Esophagus squamous epithelium (tissue), 4 donors: ENCODE measurements at regions not wholly inside any gene's neighbourhood (a gene's known extent, or its start where the extent isn't known, plus 50 kb on each side); places are given as distances from the start of the nearest gene placed in this dataset.

Experiments used
- POLR2A ChIP-seq, 4 donors: fragments of 450-650 bp; IDR thresholded peaks; one replicate each; pipeline ENCODE4 v1.6.1; 2017; ENCODE audit warnings: antibody characterized with exemption in 4 of 4, mild to moderate bottlenecking in 4 of 4, moderate library complexity in 3 of 4
- TF ChIP-seq, protein P1 (sequence below), 6 experiments: fragments of 450-650 bp in 4 of 6; fragments of 200-600 bp in 2 of 6; sonication (generic) in 2 of 6; IDR thresholded peaks; one replicate each; pipeline ENCODE4 v1.5.1; 2016 to 2019; ENCODE audit warnings: antibody characterized with exemption in 6 of 6, mild to moderate bottlenecking in 4 of 6, moderate library complexity in 4 of 6

DNA sequence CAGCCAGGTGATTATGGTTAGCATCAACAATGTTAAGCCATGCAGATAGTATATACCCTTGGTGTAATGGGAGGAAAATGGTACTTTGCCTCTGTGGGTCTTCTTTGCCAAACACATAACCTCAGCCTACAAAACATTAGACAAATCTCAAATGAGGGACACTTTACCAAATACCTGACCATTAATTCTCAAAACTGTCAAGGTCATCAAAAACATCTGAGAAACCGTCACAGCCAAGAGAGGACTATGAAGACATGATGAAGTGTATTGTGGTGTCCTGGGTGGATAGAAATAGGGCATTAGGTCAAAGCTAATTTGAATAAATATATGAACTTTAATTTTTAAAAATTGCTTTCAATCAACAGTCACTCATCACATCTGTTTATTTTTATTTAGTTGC is 1036.1 kb downstream of the AGBL1 start:
- TF ChIP-seq, protein P1, sequence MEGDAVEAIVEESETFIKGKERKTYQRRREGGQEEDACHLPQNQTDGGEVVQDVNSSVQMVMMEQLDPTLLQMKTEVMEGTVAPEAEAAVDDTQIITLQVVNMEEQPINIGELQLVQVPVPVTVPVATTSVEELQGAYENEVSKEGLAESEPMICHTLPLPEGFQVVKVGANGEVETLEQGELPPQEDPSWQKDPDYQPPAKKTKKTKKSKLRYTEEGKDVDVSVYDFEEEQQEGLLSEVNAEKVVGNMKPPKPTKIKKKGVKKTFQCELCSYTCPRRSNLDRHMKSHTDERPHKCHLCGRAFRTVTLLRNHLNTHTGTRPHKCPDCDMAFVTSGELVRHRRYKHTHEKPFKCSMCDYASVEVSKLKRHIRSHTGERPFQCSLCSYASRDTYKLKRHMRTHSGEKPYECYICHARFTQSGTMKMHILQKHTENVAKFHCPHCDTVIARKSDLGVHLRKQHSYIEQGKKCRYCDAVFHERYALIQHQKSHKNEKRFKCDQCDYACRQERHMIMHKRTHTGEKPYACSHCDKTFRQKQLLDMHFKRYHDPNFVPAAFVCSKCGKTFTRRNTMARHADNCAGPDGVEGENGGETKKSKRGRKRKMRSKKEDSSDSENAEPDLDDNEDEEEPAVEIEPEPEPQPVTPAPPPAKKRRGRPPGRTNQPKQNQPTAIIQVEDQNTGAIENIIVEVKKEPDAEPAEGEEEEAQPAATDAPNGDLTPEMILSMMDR (IDR thresholded peaks at IDR 0.05) = no peak
- TF ChIP-seq POLR2A (IDR thresholded peaks at IDR 0.05) = no peak
